ENCODE measurements at regions not wholly inside any gene's neighbourhood (a gene's known extent, or its start where the extent isn't known, plus 50 kb on each side); places are given as distances from the start of the nearest gene placed in this dataset.

DNA sequence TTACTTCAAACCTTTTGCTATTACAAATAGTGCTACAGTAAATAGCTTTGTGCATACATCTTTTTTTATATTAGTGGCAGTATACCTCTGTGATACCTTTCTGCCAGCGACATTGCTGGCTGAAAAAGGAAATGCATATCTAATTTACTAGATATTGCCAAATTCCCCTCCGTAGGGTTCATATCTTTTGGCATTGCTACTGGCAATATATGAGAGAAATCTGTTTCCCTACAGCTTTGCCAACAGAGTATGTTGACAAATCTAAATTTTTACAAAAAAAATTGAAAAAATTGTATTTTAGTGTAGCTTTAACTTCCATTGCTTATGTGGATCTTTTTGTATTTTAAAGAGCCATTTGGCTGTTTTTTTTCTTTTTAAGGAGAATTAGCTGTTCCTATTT, 426.7 kb downstream of the TRIB2 start:
- BruUV-seq (replicated peaks) = no TSS peak
- no peak for DNase-seq (ENCODE audit: low read depth, low spot score)
- in situ Hi-C loops (cut with HindIII; ENCODE audit: low pct_unique_long_range_greater_than_20kb, low sequenced_read_pairs) = no loop called here
- H3K36me3 ChIP-seq (ENCODE audit: control insufficient read depth, insufficient read depth, low read length) = no peaks in the 10 kb centered on the region
- ChIA-PET POLR2A (no interaction called here), CTCF (no interaction called here)
- no peak overlapping the region for H3K27ac ChIP-seq (ENCODE audit: low read length)
- no peaks in the 10 kb centered on the region for H3K27me3 ChIP-seq (ENCODE audit: control insufficient read depth, insufficient read depth, low read length)
- H3K4me1 ChIP-seq (ENCODE audit: control insufficient read depth, insufficient read depth, low read length) = no peaks in the 10 kb centered on the region
- TF ChIP-seq SIN3A (IDR thresholded peaks at IDR 0.05; ENCODE audit: borderline replicate concordance, insufficient read depth, low read depth, low read length) (no peak), TCF7L2 (IDR thresholded peaks at IDR 0.05; ENCODE audit: low read depth, low read length) (no peak), POLR2AphosphoS5 (IDR thresholded peaks at IDR 0.05; ENCODE audit: low read depth, low read length) (no peak)
- TF ChIP-seq, protein P1, sequence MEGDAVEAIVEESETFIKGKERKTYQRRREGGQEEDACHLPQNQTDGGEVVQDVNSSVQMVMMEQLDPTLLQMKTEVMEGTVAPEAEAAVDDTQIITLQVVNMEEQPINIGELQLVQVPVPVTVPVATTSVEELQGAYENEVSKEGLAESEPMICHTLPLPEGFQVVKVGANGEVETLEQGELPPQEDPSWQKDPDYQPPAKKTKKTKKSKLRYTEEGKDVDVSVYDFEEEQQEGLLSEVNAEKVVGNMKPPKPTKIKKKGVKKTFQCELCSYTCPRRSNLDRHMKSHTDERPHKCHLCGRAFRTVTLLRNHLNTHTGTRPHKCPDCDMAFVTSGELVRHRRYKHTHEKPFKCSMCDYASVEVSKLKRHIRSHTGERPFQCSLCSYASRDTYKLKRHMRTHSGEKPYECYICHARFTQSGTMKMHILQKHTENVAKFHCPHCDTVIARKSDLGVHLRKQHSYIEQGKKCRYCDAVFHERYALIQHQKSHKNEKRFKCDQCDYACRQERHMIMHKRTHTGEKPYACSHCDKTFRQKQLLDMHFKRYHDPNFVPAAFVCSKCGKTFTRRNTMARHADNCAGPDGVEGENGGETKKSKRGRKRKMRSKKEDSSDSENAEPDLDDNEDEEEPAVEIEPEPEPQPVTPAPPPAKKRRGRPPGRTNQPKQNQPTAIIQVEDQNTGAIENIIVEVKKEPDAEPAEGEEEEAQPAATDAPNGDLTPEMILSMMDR (IDR thresholded peaks at IDR 0.05) = no peak; the same call in 1 of the 2 replicates
- TF ChIP-seq, protein P2, sequence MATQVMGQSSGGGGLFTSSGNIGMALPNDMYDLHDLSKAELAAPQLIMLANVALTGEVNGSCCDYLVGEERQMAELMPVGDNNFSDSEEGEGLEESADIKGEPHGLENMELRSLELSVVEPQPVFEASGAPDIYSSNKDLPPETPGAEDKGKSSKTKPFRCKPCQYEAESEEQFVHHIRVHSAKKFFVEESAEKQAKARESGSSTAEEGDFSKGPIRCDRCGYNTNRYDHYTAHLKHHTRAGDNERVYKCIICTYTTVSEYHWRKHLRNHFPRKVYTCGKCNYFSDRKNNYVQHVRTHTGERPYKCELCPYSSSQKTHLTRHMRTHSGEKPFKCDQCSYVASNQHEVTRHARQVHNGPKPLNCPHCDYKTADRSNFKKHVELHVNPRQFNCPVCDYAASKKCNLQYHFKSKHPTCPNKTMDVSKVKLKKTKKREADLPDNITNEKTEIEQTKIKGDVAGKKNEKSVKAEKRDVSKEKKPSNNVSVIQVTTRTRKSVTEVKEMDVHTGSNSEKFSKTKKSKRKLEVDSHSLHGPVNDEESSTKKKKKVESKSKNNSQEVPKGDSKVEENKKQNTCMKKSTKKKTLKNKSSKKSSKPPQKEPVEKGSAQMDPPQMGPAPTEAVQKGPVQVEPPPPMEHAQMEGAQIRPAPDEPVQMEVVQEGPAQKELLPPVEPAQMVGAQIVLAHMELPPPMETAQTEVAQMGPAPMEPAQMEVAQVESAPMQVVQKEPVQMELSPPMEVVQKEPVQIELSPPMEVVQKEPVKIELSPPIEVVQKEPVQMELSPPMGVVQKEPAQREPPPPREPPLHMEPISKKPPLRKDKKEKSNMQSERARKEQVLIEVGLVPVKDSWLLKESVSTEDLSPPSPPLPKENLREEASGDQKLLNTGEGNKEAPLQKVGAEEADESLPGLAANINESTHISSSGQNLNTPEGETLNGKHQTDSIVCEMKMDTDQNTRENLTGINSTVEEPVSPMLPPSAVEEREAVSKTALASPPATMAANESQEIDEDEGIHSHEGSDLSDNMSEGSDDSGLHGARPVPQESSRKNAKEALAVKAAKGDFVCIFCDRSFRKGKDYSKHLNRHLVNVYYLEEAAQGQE (IDR thresholded peaks at IDR 0.05; ENCODE audit: insufficient read depth in 1 of 2, low read depth in 2 of 2, low read length in 1 of 2) = no peak
- no peak for ATAC-seq
- intact Hi-C loops (cut with micrococcal nuclease; ENCODE audit: unreplicated experiment) = no loop called here
- H3K9me3 ChIP-seq (ENCODE audit: control insufficient read depth, insufficient read depth, low read depth, low read length) = no peaks in the 10 kb centered on the region
- no peak overlapping the region for H3K4me3 ChIP-seq (ENCODE audit: low read depth in 2 of 2, low read length in 2 of 2)

DNA sequence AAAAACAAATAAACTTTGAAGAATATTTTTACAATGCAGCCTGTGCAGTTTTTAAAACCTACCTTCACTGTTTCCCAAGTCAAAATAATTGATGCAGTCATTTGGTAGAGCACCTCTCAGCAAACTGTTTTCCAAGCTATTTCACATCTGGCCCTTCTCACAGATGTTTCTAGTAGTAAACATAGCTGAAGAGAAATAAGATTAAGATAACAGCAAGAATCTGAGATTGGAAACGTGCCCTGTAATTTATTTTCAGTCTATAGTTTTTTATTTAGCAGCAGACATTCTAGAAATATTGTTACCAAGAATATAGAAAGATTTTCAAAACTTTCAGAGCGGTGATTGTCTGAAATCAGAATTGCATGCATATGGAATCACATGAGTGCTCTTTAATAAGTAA, 440.2 kb downstream of the TRIB2 start:
- H3K4me3 ChIP-seq (ENCODE audit: low read depth in 2 of 2, low read length in 2 of 2) = no peak overlapping the region
- BruUV-seq (replicated peaks) = no TSS peak
- no peaks in the 10 kb centered on the region for H3K4me1 ChIP-seq (ENCODE audit: control insufficient read depth, insufficient read depth, low read length)
- no peaks in the 10 kb centered on the region for H3K27me3 ChIP-seq (ENCODE audit: control insufficient read depth, insufficient read depth, low read length)
- no peaks in the 10 kb centered on the region for H3K9me3 ChIP-seq (ENCODE audit: control insufficient read depth, insufficient read depth, low read depth, low read length)
- ChIA-PET POLR2A (no interaction called here), CTCF (no interaction called here)
- TF ChIP-seq SIN3A (IDR thresholded peaks at IDR 0.05; ENCODE audit: borderline replicate concordance, insufficient read depth, low read depth, low read length) (no peak), TCF7L2 (IDR thresholded peaks at IDR 0.05; ENCODE audit: low read depth, low read length) (no peak), POLR2AphosphoS5 (IDR thresholded peaks at IDR 0.05; ENCODE audit: low read depth, low read length) (no peak)
- TF ChIP-seq, protein P1 (IDR thresholded peaks at IDR 0.05) = no peak
- TF ChIP-seq, protein P2 (IDR thresholded peaks at IDR 0.05; ENCODE audit: insufficient read depth in 1 of 2, low read depth in 2 of 2, low read length in 1 of 2) = no peak
- intact Hi-C loops (cut with micrococcal nuclease; ENCODE audit: unreplicated experiment) (no loop called here), in situ Hi-C loops (cut with HindIII; ENCODE audit: low pct_unique_long_range_greater_than_20kb, low sequenced_read_pairs) (no loop called here)
- no peak for ATAC-seq
- no peak for DNase-seq (ENCODE audit: low read depth, low spot score)
- H3K36me3 ChIP-seq (ENCODE audit: control insufficient read depth, insufficient read depth, low read length) = no peaks in the 10 kb centered on the region
- no peak overlapping the region for H3K27ac ChIP-seq (ENCODE audit: low read length)

All from Panc1 (cell line).